ENCODE measurements at regions not wholly inside any gene's neighbourhood (a gene's known extent, or its start where the extent isn't known, plus 50 kb on each side); places are given as distances from the start of the nearest gene placed in this dataset.

- Histone ChIP-seq H3K4me1 (ENCODE audit: control insufficient read depth, insufficient read depth, low read length) (no peaks in the 10 kb centered on the region), H3K36me3 (ENCODE audit: control insufficient read depth, insufficient read depth, low read length) (no peaks in the 10 kb centered on the region), H3K4me3 (ENCODE audit: low read depth, low read length) (no peak overlapping the region), H3K27ac (ENCODE audit: low read depth, low read length) (no peak overlapping the region), H3K27me3 (ENCODE audit: control insufficient read depth, insufficient read depth, low read length) (peaks cover 2% of the 10 kb centered on the region), H3K9me3 (ENCODE audit: control insufficient read depth, insufficient read depth, low read length) (no peaks in the 10 kb centered on the region)
- WGBS (ENCODE audit: insufficient coverage), result no CpG with 5 or more reads among the region's 3 CpGs
- DNase-seq (ENCODE audit: low read depth in 4 of 6, low spot score in 6 of 6), result no peak
Observed at GRCh38 chr1:221442056-221442455, 299.8 kb downstream of the DUSP10 start.

- Histone ChIP-seq H3K4me1 (ENCODE audit: control insufficient read depth, insufficient read depth, low read length) (no peaks in the 10 kb centered on the region), H3K4me3 (ENCODE audit: low read depth, low read length) (no peak overlapping the region), H3K27ac (ENCODE audit: low read depth, low read length) (no peak overlapping the region), H3K27me3 (ENCODE audit: control insufficient read depth, insufficient read depth, low read length) (peaks cover 2% of the 10 kb centered on the region), H3K9me3 (ENCODE audit: control insufficient read depth, insufficient read depth, low read length) (no peaks in the 10 kb centered on the region), H3K36me3 (ENCODE audit: control insufficient read depth, insufficient read depth, low read length) (no peaks in the 10 kb centered on the region)
- no peak for DNase-seq (ENCODE audit: low read depth in 4 of 6, low spot score in 6 of 6)
- 100% methylated on average over 1 of the region's 6 CpGs for WGBS (ENCODE audit: insufficient coverage)
Observed at GRCh38 chr1:221444346-221444745, 297.5 kb downstream of the DUSP10 start.

GRCh38 chr1:221448585-221449175 lies 293.2 kb downstream of the DUSP10 start:
- H3K4me3 ChIP-seq (ENCODE audit: low read depth, low read length), result no peak overlapping the region
- H3K4me1 ChIP-seq (ENCODE audit: control insufficient read depth, insufficient read depth, low read length), result no peaks in the 10 kb centered on the region
- H3K9me3 ChIP-seq (ENCODE audit: control insufficient read depth, insufficient read depth, low read length), result no peaks in the 10 kb centered on the region
- H3K27me3 ChIP-seq (ENCODE audit: control insufficient read depth, insufficient read depth, low read length), result no peaks in the 10 kb centered on the region
- WGBS (ENCODE audit: insufficient coverage), result 47% methylated on average over 2 of the region's 7 CpGs
- H3K27ac ChIP-seq (ENCODE audit: low read depth, low read length), result peak overlapping the region; percentile 35
- DNase-seq (ENCODE audit: low read depth in 4 of 6, low spot score in 6 of 6), result peak in 1 of 6 donors; percentile 22
- H3K36me3 ChIP-seq (ENCODE audit: control insufficient read depth, insufficient read depth, low read length), result no peaks in the 10 kb centered on the region

- Histone ChIP-seq H3K4me3 (ENCODE audit: low read depth, low read length) (no peak overlapping the region), H3K9me3 (ENCODE audit: control insufficient read depth, insufficient read depth, low read length) (no peaks in the 10 kb centered on the region), H3K4me1 (ENCODE audit: control insufficient read depth, insufficient read depth, low read length) (no peaks in the 10 kb centered on the region), H3K27me3 (ENCODE audit: control insufficient read depth, insufficient read depth, low read length) (no peaks in the 10 kb centered on the region), H3K27ac (ENCODE audit: low read depth, low read length) (peak overlapping the region; percentile 35), H3K36me3 (ENCODE audit: control insufficient read depth, insufficient read depth, low read length) (no peaks in the 10 kb centered on the region)
- WGBS (ENCODE audit: insufficient coverage), result no CpG with 5 or more reads among the region's 2 CpGs
- no peak for DNase-seq (ENCODE audit: low read depth in 4 of 6, low spot score in 6 of 6)
Observed at GRCh38 chr1:221449194-221449593, 292.7 kb downstream of the DUSP10 start.

- 86% methylated on average over 2 of the region's 3 CpGs for WGBS (ENCODE audit: insufficient coverage)
- Histone ChIP-seq H3K36me3 (ENCODE audit: control insufficient read depth, insufficient read depth, low read length) (no peaks in the 10 kb centered on the region), H3K27ac (ENCODE audit: low read depth, low read length) (no peak overlapping the region), H3K9me3 (ENCODE audit: control insufficient read depth, insufficient read depth, low read length) (no peaks in the 10 kb centered on the region), H3K4me1 (ENCODE audit: control insufficient read depth, insufficient read depth, low read length) (no peaks in the 10 kb centered on the region), H3K4me3 (ENCODE audit: low read depth, low read length) (no peak overlapping the region), H3K27me3 (ENCODE audit: control insufficient read depth, insufficient read depth, low read length) (no peaks in the 10 kb centered on the region)
- DNase-seq (ENCODE audit: low read depth in 4 of 6, low spot score in 6 of 6), result no peak
Observed at GRCh38 chr1:221449801-221450470, 292.0 kb downstream of the DUSP10 start.

- H3K9me3 ChIP-seq (ENCODE audit: control insufficient read depth, insufficient read depth, low read length), result no peaks in the 10 kb centered on the region
- WGBS (ENCODE audit: insufficient coverage), result no CpG with 5 or more reads among the region's 1 CpG
- H3K36me3 ChIP-seq (ENCODE audit: control insufficient read depth, insufficient read depth, low read length), result no peaks in the 10 kb centered on the region
- no peak overlapping the region for H3K4me3 ChIP-seq (ENCODE audit: low read depth, low read length)
- no peak for DNase-seq (ENCODE audit: low read depth in 4 of 6, low spot score in 6 of 6)
- no peaks in the 10 kb centered on the region for H3K4me1 ChIP-seq (ENCODE audit: control insufficient read depth, insufficient read depth, low read length)
- H3K27me3 ChIP-seq (ENCODE audit: control insufficient read depth, insufficient read depth, low read length), result no peaks in the 10 kb centered on the region
- no peak overlapping the region for H3K27ac ChIP-seq (ENCODE audit: low read depth, low read length)
Observed at GRCh38 chr1:221451741-221452140, 290.1 kb downstream of the DUSP10 start.

GRCh38 chr1:221454096-221454495 lies 287.8 kb downstream of the DUSP10 start:
- H3K4me3 ChIP-seq (ENCODE audit: low read depth, low read length), result no peak overlapping the region
- H3K36me3 ChIP-seq (ENCODE audit: control insufficient read depth, insufficient read depth, low read length), result no peaks in the 10 kb centered on the region
- no peaks in the 10 kb centered on the region for H3K9me3 ChIP-seq (ENCODE audit: control insufficient read depth, insufficient read depth, low read length)
- no peaks in the 10 kb centered on the region for H3K27me3 ChIP-seq (ENCODE audit: control insufficient read depth, insufficient read depth, low read length)
- H3K4me1 ChIP-seq (ENCODE audit: control insufficient read depth, insufficient read depth, low read length), result no peaks in the 10 kb centered on the region
- H3K27ac ChIP-seq (ENCODE audit: low read depth, low read length), result no peak overlapping the region
- WGBS (ENCODE audit: insufficient coverage), result no CpG with 5 or more reads among the region's 2 CpGs
- no peak for DNase-seq (ENCODE audit: low read depth in 4 of 6, low spot score in 6 of 6)

GRCh38 chr1:221456918-221457317 lies 285.0 kb downstream of the DUSP10 start:
- Histone ChIP-seq H3K27ac (ENCODE audit: low read depth, low read length) (no peak overlapping the region), H3K27me3 (ENCODE audit: control insufficient read depth, insufficient read depth, low read length) (no peaks in the 10 kb centered on the region), H3K4me1 (ENCODE audit: control insufficient read depth, insufficient read depth, low read length) (no peaks in the 10 kb centered on the region), H3K9me3 (ENCODE audit: control insufficient read depth, insufficient read depth, low read length) (no peaks in the 10 kb centered on the region), H3K4me3 (ENCODE audit: low read depth, low read length) (no peak overlapping the region), H3K36me3 (ENCODE audit: control insufficient read depth, insufficient read depth, low read length) (no peaks in the 10 kb centered on the region)
- DNase-seq (ENCODE audit: low read depth in 4 of 6, low spot score in 6 of 6), result no peak
- 88% methylated on average over 4 of the region's 4 CpGs for WGBS (ENCODE audit: insufficient coverage)

- DNase-seq (ENCODE audit: low read depth in 4 of 6, low spot score in 6 of 6), result no peak
- Histone ChIP-seq H3K27me3 (ENCODE audit: control insufficient read depth, insufficient read depth, low read length) (no peaks in the 10 kb centered on the region), H3K4me1 (ENCODE audit: control insufficient read depth, insufficient read depth, low read length) (no peaks in the 10 kb centered on the region), H3K27ac (ENCODE audit: low read depth, low read length) (no peak overlapping the region), H3K4me3 (ENCODE audit: low read depth, low read length) (no peak overlapping the region), H3K9me3 (ENCODE audit: control insufficient read depth, insufficient read depth, low read length) (no peaks in the 10 kb centered on the region), H3K36me3 (ENCODE audit: control insufficient read depth, insufficient read depth, low read length) (no peaks in the 10 kb centered on the region)
- no CpG with 5 or more reads among the region's 7 CpGs for WGBS (ENCODE audit: insufficient coverage)
Observed at GRCh38 chr1:221457685-221458446, 284.0 kb downstream of the DUSP10 start.
